Hepatocyte (in vitro differentiated cells): ENCODE measurements at regions not wholly inside any gene's neighbourhood (a gene's known extent, or its start where the extent isn't known, plus 50 kb on each side); places are given as distances from the start of the nearest gene placed in this dataset.
A peak's percentile ranks its signal among the peaks of the same experiment; 100 is the strongest.

Source experiments
- DNase-seq: peaks from one replicate; pipeline ENCODE4 v3.0.0-alpha.2; 2016; ENCODE audit warnings: low spot score
- H2AFZ ChIP-seq: fragments of 200-600 bp; sonication (generic); 2 replicates; pipeline ENCODE4 v1.6.0; 2016; ENCODE audit warnings: antibody characterized with exemption, mild to moderate bottlenecking
- H3K27ac ChIP-seq: fragments of 200-600 bp; sonication (generic); 2 replicates; pipeline ENCODE4 v1.5.1; 2016; ENCODE audit warnings: mild to moderate bottlenecking
- H3K27me3 ChIP-seq: fragments of 200-600 bp; sonication (generic); 2 replicates; pipeline ENCODE4 v1.6.1; 2016
- H3K36me3 ChIP-seq: fragments of 200-600 bp; sonication (generic); replicated peaks from 2 replicates; pipeline ENCODE4 v1.5.1; 2016; ENCODE audit warnings: low read depth; ENCODE audit not compliant: insufficient read depth
- H3K4me1 ChIP-seq: fragments of 200-600 bp; sonication (generic); 2 replicates; pipeline ENCODE4 v1.5.1; 2016; ENCODE audit warnings: mild to moderate bottlenecking, moderate library complexity; ENCODE audit not compliant: insufficient read depth
- H3K4me2 ChIP-seq: fragments of 200-600 bp; sonication (generic); 2 replicates; pipeline ENCODE4 v1.6.0; 2016
- H3K4me3 ChIP-seq: fragments of 200-600 bp; sonication (generic); 2 replicates; pipeline ENCODE4 v1.5.1; 2016; ENCODE audit warnings: mild to moderate bottlenecking
- H3K79me2 ChIP-seq: fragments of 200-600 bp; sonication (generic); 2 replicates; pipeline ENCODE4 v1.6.0; 2017; ENCODE audit warnings: mild to moderate bottlenecking
- H3K9me2 ChIP-seq: fragments of 200-600 bp; sonication (generic); replicated peaks from 2 replicates; pipeline ENCODE4 v1.6.0; 2017; ENCODE audit warnings: mild to moderate bottlenecking; ENCODE audit not compliant: insufficient read depth
- H3K9me3 ChIP-seq: fragments of 200-600 bp; sonication (generic); 2 replicates; pipeline ENCODE4 v1.5.1; 2016; ENCODE audit warnings: low read depth, mild to moderate bottlenecking
- H4K20me1 ChIP-seq: fragments of 200-600 bp; sonication (generic); 2 replicates; pipeline ENCODE4 v1.6.0; 2016; ENCODE audit warnings: mild to moderate bottlenecking; ENCODE audit not compliant: insufficient read depth, poor library complexity, severe bottlenecking
- EZH2 ChIP-seq: fragments of 200-600 bp; sonication (generic); IDR thresholded peaks from 2 replicates; pipeline ENCODE4 v1.6.1; 2016; ENCODE audit warnings: antibody characterized with exemption, mild to moderate bottlenecking, borderline replicate concordance
- EZH2phosphoT487 ChIP-seq: fragments of 200-600 bp; sonication (generic); IDR thresholded peaks from one replicate; pipeline ENCODE4 v1.6.1; 2018; ENCODE audit warnings: antibody characterized with exemption, mild to moderate bottlenecking, low read depth, moderate library complexity; ENCODE audit not compliant: unreplicated experiment, severe bottlenecking
- WGBS: methylation state at CpG from one replicate; pipeline ENCODE4 v1.1.6; 2016; ENCODE audit warnings: low lambda C conversion rate; ENCODE audit errors: missing lambda C conversion rate; 5-methylcytosine and 5-hydroxymethylcytosine counted together
- TF ChIP-seq, protein P1 (sequence below): fragments of 200-600 bp; sonication (generic); IDR thresholded peaks from 2 replicates; pipeline ENCODE4 v1.5.1; 2016; ENCODE audit warnings: antibody characterized with exemption, mild to moderate bottlenecking; ENCODE audit not compliant: poor library complexity

DNA sequence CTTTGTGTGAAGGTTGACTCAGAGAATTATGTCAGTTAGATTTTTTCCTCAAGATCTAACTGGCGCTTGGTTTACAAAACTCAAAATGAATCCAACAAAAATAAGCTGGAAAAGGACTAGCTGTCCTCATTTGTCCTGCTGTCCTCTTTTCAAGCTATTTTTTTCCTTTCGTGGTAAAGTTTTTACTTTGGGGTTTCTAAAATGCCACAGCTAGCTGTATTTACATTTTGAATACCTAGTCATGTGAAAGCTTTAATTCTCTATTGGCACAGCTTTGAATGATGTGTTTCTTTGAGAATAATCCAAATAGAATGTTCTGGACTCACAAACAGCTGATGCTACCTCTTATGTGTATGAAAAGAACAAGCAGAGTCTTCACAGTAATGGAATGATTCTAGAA lies 673.6 kb upstream of the NR5A2 start:
- Histone ChIP-seq H3K4me1 (no peaks in the 10 kb centered on the region), H3K9me2 (no peaks in the 10 kb centered on the region), H3K27me3 (no peaks in the 10 kb centered on the region), H3K79me2 (no peaks in the 10 kb centered on the region), H4K20me1 (no peaks in the 10 kb centered on the region), H2AFZ (no peak overlapping the region), H3K4me3 (no peak overlapping the region), H3K36me3 (no peaks in the 10 kb centered on the region), H3K9me3 (no peaks in the 10 kb centered on the region), H3K27ac (no peak overlapping the region), H3K4me2 (no peak overlapping the region)
- TF ChIP-seq EZH2phosphoT487 = no peak
- TF ChIP-seq, protein P1, sequence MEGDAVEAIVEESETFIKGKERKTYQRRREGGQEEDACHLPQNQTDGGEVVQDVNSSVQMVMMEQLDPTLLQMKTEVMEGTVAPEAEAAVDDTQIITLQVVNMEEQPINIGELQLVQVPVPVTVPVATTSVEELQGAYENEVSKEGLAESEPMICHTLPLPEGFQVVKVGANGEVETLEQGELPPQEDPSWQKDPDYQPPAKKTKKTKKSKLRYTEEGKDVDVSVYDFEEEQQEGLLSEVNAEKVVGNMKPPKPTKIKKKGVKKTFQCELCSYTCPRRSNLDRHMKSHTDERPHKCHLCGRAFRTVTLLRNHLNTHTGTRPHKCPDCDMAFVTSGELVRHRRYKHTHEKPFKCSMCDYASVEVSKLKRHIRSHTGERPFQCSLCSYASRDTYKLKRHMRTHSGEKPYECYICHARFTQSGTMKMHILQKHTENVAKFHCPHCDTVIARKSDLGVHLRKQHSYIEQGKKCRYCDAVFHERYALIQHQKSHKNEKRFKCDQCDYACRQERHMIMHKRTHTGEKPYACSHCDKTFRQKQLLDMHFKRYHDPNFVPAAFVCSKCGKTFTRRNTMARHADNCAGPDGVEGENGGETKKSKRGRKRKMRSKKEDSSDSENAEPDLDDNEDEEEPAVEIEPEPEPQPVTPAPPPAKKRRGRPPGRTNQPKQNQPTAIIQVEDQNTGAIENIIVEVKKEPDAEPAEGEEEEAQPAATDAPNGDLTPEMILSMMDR = no peak
- no peak for TF ChIP-seq EZH2
- no peak for DNase-seq
- WGBS = 91% methylated on average over 2 of the region's 2 CpGs

DNA sequence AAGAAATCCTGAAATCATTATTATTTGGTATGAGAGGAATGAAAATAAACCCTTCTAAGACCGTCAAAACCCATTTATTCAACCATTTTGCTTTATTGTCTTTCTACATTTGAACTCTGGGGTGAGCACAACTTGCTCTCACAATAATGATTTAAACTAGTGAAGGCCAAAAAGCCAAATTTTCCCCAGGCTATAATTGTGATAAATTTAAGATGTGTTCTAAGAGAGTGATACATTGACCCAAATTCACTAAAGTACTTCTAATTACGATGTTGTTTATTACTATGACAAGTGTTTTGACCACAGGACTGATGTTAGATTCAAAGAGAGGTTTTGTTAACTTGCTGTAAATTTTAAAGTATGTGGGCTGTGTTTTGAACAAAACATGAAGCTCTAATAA lies 670.9 kb upstream of the NR5A2 start:
- H3K79me2 ChIP-seq = no peaks in the 10 kb centered on the region
- TF ChIP-seq, protein P1 = no peak
- TF ChIP-seq EZH2phosphoT487 (no peak), EZH2 (no peak)
- H3K4me2 ChIP-seq = no peak overlapping the region
- no peaks in the 10 kb centered on the region for H3K4me1 ChIP-seq
- no peaks in the 10 kb centered on the region for H3K36me3 ChIP-seq
- no peak overlapping the region for H3K27ac ChIP-seq
- no peak overlapping the region for H3K4me3 ChIP-seq
- no peaks in the 10 kb centered on the region for H3K9me2 ChIP-seq
- 54% methylated on average over 2 of the region's 2 CpGs for WGBS
- H3K27me3 ChIP-seq = no peaks in the 10 kb centered on the region
- no peaks in the 10 kb centered on the region for H3K9me3 ChIP-seq
- H2AFZ ChIP-seq = no peak overlapping the region
- no peaks in the 10 kb centered on the region for H4K20me1 ChIP-seq
- DNase-seq = no peak

DNA sequence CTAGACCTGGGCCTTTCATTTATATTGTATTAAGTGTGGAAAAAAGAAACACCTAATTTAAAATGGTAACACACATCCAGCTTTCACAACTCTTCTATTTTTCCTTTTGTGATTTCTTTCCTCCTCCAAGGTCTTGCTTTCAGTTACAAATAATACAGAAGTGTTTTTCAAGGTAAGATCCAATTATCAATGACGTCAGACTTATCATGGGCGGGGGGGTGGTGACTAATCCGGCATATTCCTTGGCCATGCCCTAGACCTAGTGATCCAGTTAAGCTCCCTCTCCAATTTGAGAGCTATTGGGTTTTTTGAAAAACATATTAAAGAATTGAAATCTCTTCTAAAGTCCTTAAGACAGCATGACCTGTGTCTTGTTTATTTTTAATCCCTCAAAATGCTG lies 669.9 kb upstream of the NR5A2 start:
- no peak overlapping the region for H2AFZ ChIP-seq
- no peak for DNase-seq
- no peaks in the 10 kb centered on the region for H3K27me3 ChIP-seq
- no peaks in the 10 kb centered on the region for H3K79me2 ChIP-seq
- no peaks in the 10 kb centered on the region for H4K20me1 ChIP-seq
- H3K4me3 ChIP-seq = no peak overlapping the region
- H3K9me3 ChIP-seq = no peaks in the 10 kb centered on the region
- TF ChIP-seq EZH2phosphoT487 (no peak), EZH2 (no peak)
- TF ChIP-seq, protein P1 = no peak
- no peaks in the 10 kb centered on the region for H3K9me2 ChIP-seq
- no peak overlapping the region for H3K4me2 ChIP-seq
- H3K4me1 ChIP-seq = no peaks in the 10 kb centered on the region
- peak overlapping the region; percentile 38 for H3K27ac ChIP-seq
- no peaks in the 10 kb centered on the region for H3K36me3 ChIP-seq
- 90% methylated on average over 3 of the region's 3 CpGs for WGBS

DNA sequence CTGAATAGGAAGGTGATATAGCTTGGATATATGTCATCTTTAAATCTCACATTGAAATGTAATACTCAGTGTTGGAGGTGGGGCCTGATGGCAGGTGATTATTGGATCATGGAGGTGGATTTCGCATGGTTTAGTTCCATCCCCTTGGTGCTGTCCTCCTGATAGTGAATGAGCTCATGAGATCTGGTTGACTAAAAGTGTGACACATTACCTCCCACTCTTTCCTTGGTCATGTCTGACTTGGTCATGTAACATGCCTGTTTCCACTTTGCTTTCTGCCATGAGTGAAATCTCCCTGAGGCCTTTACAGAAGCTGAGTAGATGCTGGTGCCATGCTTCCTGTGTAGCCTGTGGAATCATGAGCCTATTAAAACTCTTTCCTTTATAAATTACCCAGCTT lies 664.5 kb upstream of the NR5A2 start:
- no peak for DNase-seq
- no peaks in the 10 kb centered on the region for H3K9me2 ChIP-seq
- no peaks in the 10 kb centered on the region for H3K36me3 ChIP-seq
- H3K9me3 ChIP-seq = no peaks in the 10 kb centered on the region
- 88% methylated on average over 1 of the region's 1 CpG for WGBS
- H3K4me3 ChIP-seq = no peak overlapping the region
- H3K4me2 ChIP-seq = no peak overlapping the region
- H3K79me2 ChIP-seq = no peaks in the 10 kb centered on the region
- no peak overlapping the region for H2AFZ ChIP-seq
- H3K27me3 ChIP-seq = no peaks in the 10 kb centered on the region
- no peaks in the 10 kb centered on the region for H3K4me1 ChIP-seq
- H3K27ac ChIP-seq = no peak overlapping the region
- no peaks in the 10 kb centered on the region for H4K20me1 ChIP-seq
- TF ChIP-seq EZH2phosphoT487 = no peak
- no peak for TF ChIP-seq EZH2
- TF ChIP-seq, protein P1 = no peak
